GM12873 (cell line): ENCODE measurements at regions not wholly inside any gene's neighbourhood (a gene's known extent, or its start where the extent isn't known, plus 50 kb on each side); places are given as distances from the start of the nearest gene placed in this dataset.

Source experiments
- CTCF ChIP-seq: IDR thresholded peaks from 2 replicates; pipeline ENCODE4 v1.5.1; 2012; ENCODE audit warnings: low read depth, mild to moderate bottlenecking, moderate library complexity, low read length, control low read depth; ENCODE audit not compliant: insufficient read depth; ENCODE audit errors: missing control alignments

GRCh38 chr17:73824321-73824720, 180.1 kb upstream of the SDK2 start:
- no peak for TF ChIP-seq CTCF

GRCh38 chr17:73826181-73826871, 182.1 kb upstream of the SDK2 start:
- no peak for TF ChIP-seq CTCF

DNA sequence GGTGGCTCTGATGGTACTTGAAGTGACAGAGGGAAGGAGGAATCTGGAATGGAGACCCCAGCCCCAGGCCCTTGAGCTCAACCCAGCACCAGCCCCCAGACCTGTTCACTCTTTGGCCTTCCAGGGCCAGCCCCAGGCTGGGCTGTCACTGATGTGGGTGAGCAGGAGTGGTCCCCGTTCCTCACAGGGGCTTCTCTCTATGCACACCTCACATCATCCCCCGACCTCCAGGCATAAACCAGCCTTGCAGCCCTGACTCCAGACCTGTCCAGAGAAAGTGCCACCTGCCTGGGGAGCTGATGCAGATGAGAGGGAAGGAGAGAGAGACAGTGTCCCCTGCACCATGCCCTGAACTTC, 182.6 kb upstream of the SDK2 start:
- TF ChIP-seq CTCF, result no peak

GRCh38 chr17:73827627-73828291, 183.5 kb upstream of the SDK2 start:
- no peak for TF ChIP-seq CTCF

- no peak for TF ChIP-seq CTCF
Measured at GRCh38 chr17:73829676-73830280, 185.5 kb upstream of the SDK2 start.

GRCh38 chr17:73831699-73832098, 187.5 kb upstream of the SDK2 start:
- no peak for TF ChIP-seq CTCF

GRCh38 chr17:73833775-73834488, 189.7 kb upstream of the SDK2 start:
- TF ChIP-seq CTCF, result no peak
